NT2/D1 (cell line): ENCODE measurements at regions not wholly inside any gene's neighbourhood (a gene's known extent, or its start where the extent isn't known, plus 50 kb on each side); places are given as distances from the start of the nearest gene placed in this dataset.
"Not testable (repeated sequence)": the region's sequence is repeated elsewhere in the genome, so short reads cannot be mapped to it uniquely, and the experiment has no call there.

Source experiments
- DNase-seq: peaks from one replicate; pipeline ENCODE4 v3.0.0-alpha.2; 2011; ENCODE audit warnings: low read depth, low spot score
- H3K27me3 ChIP-seq: 2 replicates; pipeline ENCODE4 v1.6.0; 2011; ENCODE audit warnings: mild to moderate bottlenecking; ENCODE audit not compliant: insufficient read length, insufficient read depth
- H3K36me3 ChIP-seq: 2 replicates; pipeline ENCODE4 v1.6.1; 2011; ENCODE audit warnings: mild to moderate bottlenecking, low read length, mixed read lengths; ENCODE audit not compliant: insufficient read depth, insufficient read length
- H3K4me1 ChIP-seq: 2 replicates; pipeline ENCODE4 v1.5.1; 2011; ENCODE audit not compliant: insufficient read depth, insufficient read length
- H3K4me3 ChIP-seq: 2 replicates; pipeline ENCODE4 v1.5.1; 2011; ENCODE audit warnings: low read depth; ENCODE audit not compliant: insufficient read length
- H3K9ac ChIP-seq: 2 replicates; pipeline ENCODE4 v1.6.0; 2011; ENCODE audit warnings: low read depth; ENCODE audit not compliant: insufficient read length
- H3K9me3 ChIP-seq: 2 replicates; pipeline ENCODE4 v1.5.1; 2011; ENCODE audit warnings: mild to moderate bottlenecking, low read length; ENCODE audit not compliant: insufficient read depth
- SUZ12 ChIP-seq: IDR thresholded peaks from 2 replicates; pipeline ENCODE4 v1.6.1; 2011; ENCODE audit not compliant: insufficient read length, insufficient read depth; ENCODE audit errors: extremely low read depth
- YY1 ChIP-seq: IDR thresholded peaks from 2 replicates; pipeline ENCODE4 v1.6.1; 2011; ENCODE audit not compliant: insufficient read length, insufficient read depth
- ZNF274 ChIP-seq: IDR thresholded peaks from 2 replicates; pipeline ENCODE4 v1.6.1; 2011; ENCODE audit warnings: mild to moderate bottlenecking, low read depth, low read length

- no peaks in the 10 kb centered on the region for H3K36me3 ChIP-seq
- H3K4me1 ChIP-seq, result no peaks in the 10 kb centered on the region
- H3K9me3 ChIP-seq, result peaks cover 13% of the 10 kb centered on the region; the same call in 1 of the 2 replicates
- no peaks in the 10 kb centered on the region for H3K27me3 ChIP-seq
- TF ChIP-seq SUZ12 (no peak), YY1 (no peak), ZNF274 (no peak)
- H3K4me3 ChIP-seq, result no peak overlapping the region
- DNase-seq, result no peak
- H3K9ac ChIP-seq, result no peak overlapping the region
Observed at GRCh38 chr14:44453433-44454171, 53.5 kb downstream of the FSCB start.

GRCh38 chr14:44450232-44450631 is 56.9 kb downstream of the FSCB start:
- H3K27me3 ChIP-seq, H3K4me1 ChIP-seq, H3K4me3 ChIP-seq, H3K9ac ChIP-seq, DNase-seq, H3K9me3 ChIP-seq, H3K36me3 ChIP-seq: not testable (repeated sequence)

GRCh38 chr14:44449680-44450079 is 57.4 kb downstream of the FSCB start:
- no peak overlapping the region for H3K4me3 ChIP-seq
- H3K9me3 ChIP-seq, result peaks cover 8% of the 10 kb centered on the region; the same call in 1 of the 2 replicates
- TF ChIP-seq SUZ12, result no peak
- no peak for TF ChIP-seq YY1
- no peak for TF ChIP-seq ZNF274
- H3K4me1 ChIP-seq, result no peaks in the 10 kb centered on the region
- H3K27me3 ChIP-seq, result no peaks in the 10 kb centered on the region
- no peak for DNase-seq
- H3K9ac ChIP-seq, result no peak overlapping the region
- H3K36me3 ChIP-seq, result no peaks in the 10 kb centered on the region

DNA sequence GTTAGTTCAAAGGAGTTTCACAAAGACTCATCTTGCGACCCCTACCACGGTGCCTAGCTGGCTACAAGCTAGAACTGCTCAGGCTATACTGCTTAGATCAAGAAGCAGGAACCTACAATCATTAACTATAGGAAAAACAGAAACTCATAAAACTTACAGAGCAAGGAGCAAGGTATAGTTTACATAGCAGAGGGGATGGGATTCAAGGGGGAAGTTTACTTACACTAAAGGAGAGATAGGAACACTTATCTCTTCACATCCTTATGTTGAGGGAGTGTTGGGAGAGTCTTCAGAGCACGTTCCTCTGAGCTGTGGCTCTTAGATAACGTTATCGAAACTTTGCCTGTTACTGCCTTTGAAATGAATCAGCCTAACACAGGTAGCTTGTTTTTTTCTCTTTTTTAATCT is 58.1 kb downstream of the FSCB start:
- DNase-seq, result no peak
- Histone ChIP-seq H3K4me1 (no peaks in the 10 kb centered on the region), H3K9ac (no peak overlapping the region), H3K27me3 (no peaks in the 10 kb centered on the region), H3K4me3 (no peak overlapping the region), H3K9me3 (peaks cover 8% of the 10 kb centered on the region; the same call in 1 of the 2 replicates), H3K36me3 (no peaks in the 10 kb centered on the region)
- no peak for TF ChIP-seq ZNF274
- TF ChIP-seq SUZ12, result no peak
- TF ChIP-seq YY1, result no peak

DNA sequence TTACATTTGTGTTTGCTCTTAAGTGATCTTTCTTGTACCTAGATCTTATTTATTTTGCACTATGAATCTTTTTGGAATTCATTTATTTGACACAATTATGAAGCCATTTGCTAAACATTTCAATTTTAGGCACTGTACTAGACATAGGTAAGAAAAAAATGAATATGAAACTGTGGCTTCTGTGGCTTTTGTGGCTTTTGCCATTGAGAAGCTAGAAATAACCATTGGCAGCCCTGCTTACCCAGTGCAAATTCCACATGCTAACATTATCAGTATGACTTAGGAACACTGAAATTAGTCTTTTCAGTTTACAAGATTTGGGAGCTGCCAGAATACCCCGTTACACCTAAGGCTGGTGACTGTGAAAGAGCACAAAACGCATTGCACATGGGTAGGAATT is 60.1 kb downstream of the FSCB start:
- Histone ChIP-seq H3K4me1 (no peaks in the 10 kb centered on the region), H3K36me3 (no peaks in the 10 kb centered on the region), H3K9ac (no peak overlapping the region), H3K4me3 (no peak overlapping the region), H3K9me3 (peaks cover 8% of the 10 kb centered on the region; the same call in 1 of the 2 replicates), H3K27me3 (no peaks in the 10 kb centered on the region)
- DNase-seq, result no peak
- TF ChIP-seq SUZ12 (no peak), YY1 (no peak), ZNF274 (no peak)

DNA sequence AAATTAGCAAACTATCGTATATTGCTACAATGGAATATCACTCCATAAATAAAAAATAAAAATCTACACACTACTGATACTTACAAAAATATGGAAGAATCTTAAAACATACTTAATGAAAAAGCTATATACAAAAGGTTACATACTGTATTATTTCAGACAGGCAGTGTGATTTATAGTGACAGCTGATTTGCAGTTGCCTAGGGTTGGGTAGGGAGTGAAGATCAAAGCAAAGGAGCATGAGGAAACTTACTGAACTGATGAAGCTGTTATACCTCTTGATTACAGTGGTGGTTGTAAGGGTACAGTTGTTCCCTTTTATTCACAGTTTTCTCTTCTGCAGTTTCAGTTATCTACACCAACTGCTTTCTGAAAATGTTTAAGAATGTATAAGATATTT is 62.6 kb downstream of the FSCB start:
- no peak for DNase-seq
- Histone ChIP-seq H3K36me3 (no peaks in the 10 kb centered on the region), H3K9ac (no peak overlapping the region), H3K9me3 (no peaks in the 10 kb centered on the region), H3K4me3 (no peak overlapping the region), H3K27me3 (no peaks in the 10 kb centered on the region), H3K4me1 (no peaks in the 10 kb centered on the region)
- no peak for TF ChIP-seq ZNF274
- no peak for TF ChIP-seq YY1
- no peak for TF ChIP-seq SUZ12

DNA sequence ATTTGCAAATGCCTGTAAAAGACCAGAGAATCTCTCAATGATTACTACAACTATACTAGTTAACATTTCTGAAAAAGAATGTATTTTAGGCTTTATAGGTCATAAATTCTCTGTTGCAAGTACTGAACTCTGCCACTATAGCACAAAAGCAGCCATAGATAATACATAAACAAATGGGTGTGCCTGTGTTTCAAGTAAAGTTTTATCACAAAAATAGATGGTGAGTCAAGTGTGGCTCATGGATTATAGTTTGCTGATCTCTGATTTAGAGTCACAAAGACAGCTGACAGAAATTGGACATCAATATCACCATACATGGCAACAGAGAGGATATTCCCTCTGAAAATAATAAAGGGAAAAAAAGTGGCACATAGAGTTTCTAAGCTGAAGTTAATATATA is 68.1 kb downstream of the FSCB start:
- Histone ChIP-seq H3K4me3 (no peak overlapping the region), H3K9me3 (no peaks in the 10 kb centered on the region)
- TF ChIP-seq YY1, result no peak
- no peak for TF ChIP-seq ZNF274
- TF ChIP-seq SUZ12, result no peak

GRCh38 chr14:44438221-44438620 is 68.9 kb downstream of the FSCB start:
- H3K9me3 ChIP-seq, result no peaks in the 10 kb centered on the region
- no peaks in the 10 kb centered on the region for H3K27me3 ChIP-seq
- H3K9ac ChIP-seq, result no peak overlapping the region
- no peak for DNase-seq
- no peaks in the 10 kb centered on the region for H3K36me3 ChIP-seq
- no peaks in the 10 kb centered on the region for H3K4me1 ChIP-seq
- TF ChIP-seq SUZ12, result no peak
- no peak for TF ChIP-seq ZNF274
- no peak for TF ChIP-seq YY1
- H3K4me3 ChIP-seq, result no peak overlapping the region

More for the DNA sequence above, 68.1 kb downstream of the FSCB start:
- DNase-seq, result no peak
- H3K9ac ChIP-seq, result no peak overlapping the region
- no peaks in the 10 kb centered on the region for H3K36me3 ChIP-seq
- H3K27me3 ChIP-seq, result no peaks in the 10 kb centered on the region
- no peaks in the 10 kb centered on the region for H3K4me1 ChIP-seq
